Body of pancreas (tissue), 4 donors: ENCODE measurements at regions not wholly inside any gene's neighbourhood (a gene's known extent, or its start where the extent isn't known, plus 50 kb on each side); places are given as distances from the start of the nearest gene placed in this dataset.

ENCODE experiments used
- CTCF ChIP-seq, 7 experiments: fragments of 450-650 bp in 4 of 7; fragments of 200-600 bp in 3 of 7; sonication (generic) in 3 of 7; IDR thresholded peaks; one replicate each; pipeline ENCODE4 v1.5.1; 2016 to 2019; ENCODE audit warnings: antibody characterized with exemption in 7 of 7
- POLR2A ChIP-seq, 3 donors: fragments of 450-650 bp; IDR thresholded peaks; one replicate each; pipeline ENCODE4 v1.6.1; 2016; ENCODE audit warnings: antibody characterized with exemption in 3 of 3, mild to moderate bottlenecking in 2 of 3

GRCh38 chr5:103780794-103781193 lies 218.2 kb upstream of the NUDT12 start:
- no peak for TF ChIP-seq CTCF (IDR thresholded peaks at IDR 0.05)
- TF ChIP-seq POLR2A (IDR thresholded peaks at IDR 0.05), result no peak
